NOMO-1 treated with dmso at 0.1 percent for 144 hours (cell line): ENCODE measurements at regions not wholly inside any gene's neighbourhood (a gene's known extent, or its start where the extent isn't known, plus 50 kb on each side); places are given as distances from the start of the nearest gene placed in this dataset.

ENCODE experiments used
- DNase-seq: peaks from one replicate; lab custom pipeline; 2025; ENCODE audit not compliant: unreplicated experiment; lab: John Stamatoyannopoulos, UW

- DNase-seq: no peak
Measured at GRCh38 chr5:34501840-34502239, 154.3 kb upstream of the RAI14 start.

GRCh38 chr5:34502581-34502980 is 153.5 kb upstream of the RAI14 start:
- DNase-seq: no peak

DNA sequence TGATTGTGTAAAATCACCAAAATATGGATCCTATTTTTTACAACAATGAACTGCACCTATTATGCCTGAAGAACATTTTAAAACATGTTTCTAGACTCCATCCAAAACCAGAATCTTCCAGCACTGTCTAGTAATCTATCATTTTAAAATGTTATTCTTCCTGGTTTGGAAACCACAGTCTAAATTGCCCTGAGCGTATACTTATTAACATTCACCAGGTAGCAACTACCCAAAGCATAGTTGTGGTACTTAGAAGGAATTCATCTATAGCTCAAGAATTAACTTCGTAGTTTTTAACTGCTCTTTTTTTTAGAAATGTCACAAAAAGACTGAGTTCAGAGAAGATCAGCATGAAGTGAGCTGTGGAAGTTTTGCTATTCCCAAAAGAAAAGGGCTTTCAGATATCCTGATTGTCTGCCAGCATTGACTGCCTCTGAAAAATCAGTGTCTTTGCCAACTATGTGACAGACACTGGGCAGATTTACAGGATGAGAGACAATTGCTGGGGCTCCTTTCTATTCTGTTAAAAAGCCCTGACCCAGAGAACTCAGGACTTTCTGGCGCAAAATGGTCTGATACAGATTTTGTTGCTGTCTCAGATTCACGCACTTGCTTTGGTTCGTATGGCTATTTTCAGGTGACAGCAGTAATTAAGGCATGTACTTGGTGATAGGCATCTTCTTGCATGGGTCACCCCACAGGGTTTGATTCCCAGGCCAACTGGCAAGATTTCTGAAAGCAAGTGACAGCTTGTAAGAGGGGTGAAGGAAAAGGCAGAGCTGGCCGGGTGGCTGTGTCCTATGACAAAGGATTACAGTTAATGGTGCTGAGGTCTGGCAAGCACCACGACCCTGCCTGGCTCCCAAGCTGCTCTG is 152.5 kb upstream of the RAI14 start:
- no peak for DNase-seq

DNA sequence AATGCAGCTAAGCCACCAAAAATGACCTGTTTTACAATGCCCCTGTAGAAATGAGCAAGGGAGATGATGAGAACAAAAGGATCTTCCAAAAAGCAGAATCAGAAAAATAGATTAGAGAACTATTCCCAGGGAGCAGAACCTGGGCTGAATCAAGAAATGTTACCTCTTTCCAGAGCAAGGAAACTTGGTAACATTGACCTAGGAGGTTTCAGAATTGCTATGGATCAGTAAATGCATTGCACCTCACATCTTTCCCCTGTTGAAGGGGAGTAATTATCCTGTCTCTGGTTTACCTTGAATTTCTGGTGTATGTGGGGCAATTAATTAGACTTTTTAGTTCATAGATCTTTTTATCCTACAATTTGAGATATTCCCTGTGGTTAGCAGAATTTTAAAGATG is 151.2 kb upstream of the RAI14 start:
- no peak for DNase-seq

GRCh38 chr5:34505731-34506130 is 150.4 kb upstream of the RAI14 start:
- DNase-seq: no peak

DNA sequence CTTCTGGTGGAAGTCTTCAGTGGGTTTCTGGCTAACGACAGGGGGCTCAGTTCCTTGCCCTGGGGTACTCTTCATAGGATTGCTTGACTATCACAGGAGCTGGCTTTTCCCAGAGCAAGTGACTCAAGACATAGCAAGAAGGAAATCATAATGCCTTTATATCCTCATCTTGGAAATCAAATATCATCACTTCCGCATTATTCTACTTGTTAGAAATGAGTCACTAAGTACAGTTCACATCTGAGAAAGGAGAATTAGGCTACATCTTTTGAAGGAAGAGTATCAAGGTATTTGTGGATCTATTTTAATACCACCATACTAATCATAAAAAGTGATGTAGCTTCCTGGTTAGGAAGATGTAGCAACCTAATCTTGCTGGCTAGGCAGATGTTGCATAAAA is 148.2 kb upstream of the RAI14 start:
- DNase-seq: no peak

GRCh38 chr5:34509392-34509791 is 146.7 kb upstream of the RAI14 start:
- DNase-seq: no peak

DNA sequence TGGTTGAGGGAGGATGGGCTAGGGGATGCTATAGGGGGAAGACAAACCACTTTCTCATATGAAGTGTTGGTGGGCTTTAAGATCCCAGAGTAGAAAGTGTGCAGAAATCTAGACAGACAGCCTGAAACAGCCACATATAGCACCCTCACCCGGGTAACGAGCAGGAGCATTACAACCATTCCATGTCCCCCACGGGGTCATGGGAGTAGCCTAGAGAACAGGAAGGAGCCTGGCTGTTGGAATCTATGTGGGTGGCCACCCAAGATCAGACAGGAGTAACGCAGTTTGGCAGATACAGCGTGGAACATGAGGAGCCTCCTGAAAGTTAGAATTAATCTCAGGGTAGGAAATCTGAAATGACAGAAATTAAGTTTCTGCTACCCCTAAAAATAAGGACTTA is 146.1 kb upstream of the RAI14 start:
- no peak for DNase-seq

DNA sequence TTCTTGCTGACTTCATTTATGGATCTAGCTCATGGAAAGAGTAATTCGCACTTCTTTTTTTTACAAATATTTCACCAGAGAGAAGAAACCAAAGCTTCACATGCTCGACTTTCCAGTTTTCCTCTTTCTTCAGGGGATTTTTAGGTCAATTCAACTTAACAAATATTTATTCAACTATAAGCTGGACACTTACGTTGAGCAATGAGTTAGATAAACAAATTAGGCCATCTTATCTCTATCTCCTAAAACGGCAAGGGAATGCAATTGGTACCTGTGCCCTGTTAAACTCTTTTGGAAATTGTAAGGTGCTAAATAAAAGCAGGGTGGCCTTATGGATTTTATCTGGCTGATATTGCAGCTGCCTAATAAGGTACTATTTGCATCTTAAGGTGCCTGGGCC is 145.1 kb upstream of the RAI14 start:
- DNase-seq: no peak

GRCh38 chr5:34511481-34511880 is 144.6 kb upstream of the RAI14 start:
- no peak for DNase-seq

DNA sequence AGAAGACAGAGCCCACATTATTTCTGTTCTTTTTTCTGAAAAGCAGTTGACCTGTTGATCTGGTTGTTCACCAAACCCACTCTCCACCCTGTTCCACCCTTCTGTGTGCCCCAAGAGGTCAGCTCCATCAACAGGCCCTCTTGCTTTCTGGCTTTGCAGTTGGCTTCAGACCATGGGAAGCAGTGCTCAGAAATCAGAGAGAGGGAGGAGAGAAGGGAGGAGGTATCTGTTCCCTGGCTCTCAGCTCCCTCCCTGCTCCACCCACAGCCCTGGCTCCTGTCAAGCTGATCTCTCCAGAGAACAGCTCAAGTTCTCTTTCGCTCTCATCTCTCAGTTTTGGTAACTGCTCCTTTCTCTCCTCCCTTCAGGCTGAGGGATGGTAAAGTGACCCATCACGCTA is 144.2 kb upstream of the RAI14 start:
- no peak for DNase-seq

DNA sequence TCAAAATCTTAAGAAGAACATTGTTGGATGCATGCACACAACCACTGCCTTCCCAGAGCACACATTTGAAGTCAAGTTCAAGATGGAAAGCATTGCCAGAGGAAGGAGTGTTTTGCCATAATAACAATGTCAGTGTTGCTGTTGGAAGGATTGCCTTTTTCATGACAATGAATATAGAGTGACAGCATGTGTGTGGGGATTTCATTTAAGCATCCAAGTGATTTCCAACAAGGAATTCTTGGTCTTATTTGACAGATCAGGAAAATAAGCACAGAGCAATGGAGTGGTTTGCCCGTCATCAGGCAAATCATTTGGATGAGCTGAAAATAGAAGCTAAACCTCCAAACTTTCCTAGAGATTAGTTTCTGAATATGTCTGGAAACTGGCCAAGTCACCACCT is 140.0 kb upstream of the RAI14 start:
- DNase-seq: no peak

- no peak for DNase-seq
Measured at GRCh38 chr5:34516686-34517085, 139.4 kb upstream of the RAI14 start.

DNA sequence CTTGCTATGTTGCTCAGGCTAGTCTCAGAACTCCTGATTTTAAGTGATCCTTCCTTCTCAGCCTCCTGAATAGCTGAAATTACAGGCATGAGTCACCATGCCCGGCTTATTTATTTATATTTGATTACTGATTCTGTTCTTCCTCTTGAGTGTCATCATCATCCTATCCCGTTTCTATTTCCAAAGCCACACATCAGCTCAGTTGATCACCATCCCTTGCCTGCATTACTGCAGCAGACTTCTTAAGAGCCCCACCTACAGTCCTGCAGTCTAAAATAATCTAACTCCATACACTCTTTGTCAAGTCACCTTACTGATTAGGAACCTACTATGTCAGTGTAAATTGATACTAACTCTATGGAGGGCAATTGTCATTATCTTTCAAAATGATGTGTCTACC is 138.9 kb upstream of the RAI14 start:
- DNase-seq: no peak

GRCh38 chr5:34519489-34520220 is 136.5 kb upstream of the RAI14 start:
- no peak for DNase-seq

- no peak for DNase-seq
Measured at GRCh38 chr5:34521628-34522290, 134.4 kb upstream of the RAI14 start.

DNA sequence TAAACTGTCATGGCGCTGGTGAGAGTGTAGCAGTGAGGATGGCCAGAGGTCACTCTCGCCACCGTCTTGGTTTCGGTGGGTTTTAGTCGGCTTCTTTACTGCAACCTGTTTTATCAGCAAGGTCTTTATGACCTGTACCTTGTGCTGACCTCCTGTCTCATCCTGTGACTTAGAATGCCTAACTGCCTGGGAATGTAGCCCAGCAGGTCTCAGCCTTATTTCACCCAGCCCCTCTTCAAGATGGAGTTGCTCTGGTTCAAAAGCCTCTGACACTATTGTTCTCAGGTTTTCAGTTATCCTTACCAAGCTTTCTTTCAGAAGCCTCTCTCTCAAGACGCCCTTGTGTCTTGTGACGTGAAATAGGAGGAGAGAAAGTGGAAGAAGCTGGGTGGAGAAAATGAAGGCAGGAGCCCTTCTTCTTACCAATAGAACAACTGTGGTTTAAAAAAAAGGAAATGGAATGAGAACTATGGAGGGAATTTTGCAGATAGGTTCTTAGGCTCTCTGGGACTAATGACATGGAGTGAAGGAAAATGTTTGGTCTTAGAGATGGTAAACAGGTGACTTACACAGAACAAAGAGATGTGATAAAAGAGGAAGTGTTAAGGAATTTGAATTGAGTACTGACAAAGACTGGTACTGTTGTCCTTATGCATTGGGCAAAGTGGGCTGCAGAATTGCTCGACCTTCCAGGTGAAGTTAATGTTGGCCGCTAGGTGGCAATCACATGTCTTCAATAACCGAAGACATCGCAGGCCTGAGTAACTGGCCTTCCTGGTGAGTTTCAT is 133.3 kb upstream of the RAI14 start:
- peak; percentile 61 for DNase-seq

DNA sequence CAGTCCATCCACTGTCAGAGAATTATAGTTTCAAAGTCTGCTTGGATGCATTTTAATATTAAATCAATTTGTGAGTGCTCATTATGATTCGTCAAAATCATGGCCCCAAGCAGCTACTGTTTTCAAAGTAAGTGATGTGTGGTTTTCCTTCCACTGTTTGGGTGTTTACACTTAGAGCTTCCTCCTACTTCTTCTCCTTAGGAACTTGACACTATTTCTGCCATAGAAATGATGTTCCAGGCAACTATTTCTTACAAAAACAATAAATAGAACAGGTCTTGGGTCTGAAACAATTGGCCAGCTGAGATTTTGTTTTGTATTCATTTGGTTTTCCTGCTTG is 132.8 kb upstream of the RAI14 start:
- no peak for DNase-seq

- no peak for DNase-seq
Measured at GRCh38 chr5:34524123-34524522, 132.0 kb upstream of the RAI14 start.

- DNase-seq: no peak
Measured at GRCh38 chr5:34525761-34526160, 130.4 kb upstream of the RAI14 start.

GRCh38 chr5:34526682-34527305 is 129.3 kb upstream of the RAI14 start:
- peak; percentile 61 for DNase-seq
